PFSK-1 (cell line): ENCODE measurements at regions not wholly inside any gene's neighbourhood (a gene's known extent, or its start where the extent isn't known, plus 50 kb on each side); places are given as distances from the start of the nearest gene placed in this dataset.

Experiments
- POLR2AphosphoS5 ChIP-seq: IDR thresholded peaks from 2 replicates; pipeline ENCODE4 v1.6.1; 2012; ENCODE audit warnings: low read depth, mild to moderate bottlenecking, control low read depth, low read length, moderate library complexity
- TAF1 ChIP-seq: IDR thresholded peaks from 2 replicates; pipeline ENCODE4 v1.6.1; 2012; ENCODE audit warnings: low read length, control low read depth, borderline replicate concordance; ENCODE audit not compliant: insufficient read depth
- TF ChIP-seq, protein P1 (sequence below), 2 experiments: IDR thresholded peaks; 2 replicates each; pipeline versions ENCODE4 v1.6.1 to v1.8.0; 2011 to 2012; ENCODE audit warnings: low read depth in 2 of 2, low read length in 2 of 2, control low read depth in 1 of 2, inconsistent platforms in 1 of 2, mild to moderate bottlenecking in 1 of 2, moderate library complexity in 1 of 2; ENCODE audit not compliant: insufficient read depth in 1 of 2

DNA sequence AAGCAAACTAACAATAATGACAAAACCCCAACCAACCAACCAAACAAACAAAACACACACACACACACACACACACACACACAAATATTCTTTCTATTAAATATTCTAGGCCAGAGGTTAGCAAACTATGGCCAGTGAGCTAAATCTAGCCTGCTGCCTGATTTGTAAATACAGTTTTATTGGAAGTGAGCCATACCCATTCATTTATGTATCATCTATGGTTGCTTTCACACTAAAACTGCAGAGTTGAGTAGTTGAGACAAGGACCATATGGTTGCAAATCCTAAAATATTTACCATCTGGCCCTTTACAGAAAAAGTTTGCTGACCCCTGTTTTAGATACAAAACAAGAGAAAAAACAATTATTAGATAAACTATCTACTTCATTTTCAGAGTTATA is 620.5 kb upstream of the SEMA6A start:
- TF ChIP-seq, protein P1, sequence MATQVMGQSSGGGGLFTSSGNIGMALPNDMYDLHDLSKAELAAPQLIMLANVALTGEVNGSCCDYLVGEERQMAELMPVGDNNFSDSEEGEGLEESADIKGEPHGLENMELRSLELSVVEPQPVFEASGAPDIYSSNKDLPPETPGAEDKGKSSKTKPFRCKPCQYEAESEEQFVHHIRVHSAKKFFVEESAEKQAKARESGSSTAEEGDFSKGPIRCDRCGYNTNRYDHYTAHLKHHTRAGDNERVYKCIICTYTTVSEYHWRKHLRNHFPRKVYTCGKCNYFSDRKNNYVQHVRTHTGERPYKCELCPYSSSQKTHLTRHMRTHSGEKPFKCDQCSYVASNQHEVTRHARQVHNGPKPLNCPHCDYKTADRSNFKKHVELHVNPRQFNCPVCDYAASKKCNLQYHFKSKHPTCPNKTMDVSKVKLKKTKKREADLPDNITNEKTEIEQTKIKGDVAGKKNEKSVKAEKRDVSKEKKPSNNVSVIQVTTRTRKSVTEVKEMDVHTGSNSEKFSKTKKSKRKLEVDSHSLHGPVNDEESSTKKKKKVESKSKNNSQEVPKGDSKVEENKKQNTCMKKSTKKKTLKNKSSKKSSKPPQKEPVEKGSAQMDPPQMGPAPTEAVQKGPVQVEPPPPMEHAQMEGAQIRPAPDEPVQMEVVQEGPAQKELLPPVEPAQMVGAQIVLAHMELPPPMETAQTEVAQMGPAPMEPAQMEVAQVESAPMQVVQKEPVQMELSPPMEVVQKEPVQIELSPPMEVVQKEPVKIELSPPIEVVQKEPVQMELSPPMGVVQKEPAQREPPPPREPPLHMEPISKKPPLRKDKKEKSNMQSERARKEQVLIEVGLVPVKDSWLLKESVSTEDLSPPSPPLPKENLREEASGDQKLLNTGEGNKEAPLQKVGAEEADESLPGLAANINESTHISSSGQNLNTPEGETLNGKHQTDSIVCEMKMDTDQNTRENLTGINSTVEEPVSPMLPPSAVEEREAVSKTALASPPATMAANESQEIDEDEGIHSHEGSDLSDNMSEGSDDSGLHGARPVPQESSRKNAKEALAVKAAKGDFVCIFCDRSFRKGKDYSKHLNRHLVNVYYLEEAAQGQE (IDR thresholded peaks at IDR 0.05; ENCODE audit: insufficient read depth in 1 of 2, low read depth in 2 of 2, low read length in 2 of 2), result no peak
- TF ChIP-seq POLR2AphosphoS5, result no peak
- no peak for TF ChIP-seq TAF1
